Activated CD4-positive, alpha-beta T cell treated with anti-CD3 and anti-CD28 coated beads, Interleukin-2, amount 50 U/mL, for 16 hours (primary cell): ENCODE measurements at regions not wholly inside any gene's neighbourhood (a gene's known extent, or its start where the extent isn't known, plus 50 kb on each side); places are given as distances from the start of the nearest gene placed in this dataset.

ENCODE experiments used
- DNase-seq: peaks from one replicate; pipeline ENCODE4 v3.0.0-alpha.2; 2020

- no peak for DNase-seq
These were observed 1246.3 kb upstream of the PIK3C3 start for GRCh38 chr18:40708726-40709125.

- DNase-seq: no peak
These were observed 1247.2 kb upstream of the PIK3C3 start for GRCh38 chr18:40707797-40708196.

DNA sequence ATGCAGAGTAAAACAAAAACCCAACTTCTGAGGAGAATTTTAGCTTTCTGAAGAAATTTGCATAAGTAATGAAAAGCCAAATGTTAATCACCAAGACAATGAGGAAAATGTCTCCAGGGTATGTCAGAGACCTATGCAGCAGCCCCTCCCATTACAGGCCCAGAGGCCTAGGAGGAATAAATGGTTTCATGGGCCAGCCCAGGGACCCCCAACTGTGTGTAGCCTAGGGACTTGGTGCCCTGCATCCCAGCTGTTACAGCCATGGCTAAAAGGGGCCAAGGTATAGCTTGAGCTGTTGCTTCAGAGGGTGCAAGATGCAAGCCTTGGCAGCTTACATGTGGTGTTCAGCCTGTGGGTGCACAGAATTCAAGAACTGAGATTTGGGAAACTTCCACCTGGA is 1256.9 kb upstream of the PIK3C3 start:
- no peak for DNase-seq

DNA sequence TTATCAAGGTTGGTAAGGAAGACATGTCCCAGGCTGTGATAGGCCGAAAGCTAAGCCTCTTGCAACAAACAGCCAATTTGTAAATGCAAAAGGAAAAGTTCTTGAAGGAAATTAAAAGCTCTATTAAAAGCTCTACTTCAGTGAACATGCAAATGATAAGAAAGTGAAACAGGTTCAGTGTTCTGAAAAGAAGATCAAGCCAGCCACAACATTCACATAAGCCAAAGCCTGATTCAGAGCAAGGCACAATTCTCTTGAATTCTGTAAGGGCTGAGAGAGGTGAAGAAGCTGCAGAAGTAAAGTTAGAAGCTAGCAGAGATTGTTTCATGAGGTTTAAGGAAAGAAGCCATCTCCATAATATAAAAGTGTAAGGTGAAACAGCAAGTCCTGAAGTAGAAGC is 1259.5 kb upstream of the PIK3C3 start:
- DNase-seq: no peak

- DNase-seq: no peak
These were observed 1262.2 kb upstream of the PIK3C3 start for GRCh38 chr18:40692871-40693270.

GRCh38 chr18:40690062-40690461 is 1265.0 kb upstream of the PIK3C3 start:
- DNase-seq: no peak

DNA sequence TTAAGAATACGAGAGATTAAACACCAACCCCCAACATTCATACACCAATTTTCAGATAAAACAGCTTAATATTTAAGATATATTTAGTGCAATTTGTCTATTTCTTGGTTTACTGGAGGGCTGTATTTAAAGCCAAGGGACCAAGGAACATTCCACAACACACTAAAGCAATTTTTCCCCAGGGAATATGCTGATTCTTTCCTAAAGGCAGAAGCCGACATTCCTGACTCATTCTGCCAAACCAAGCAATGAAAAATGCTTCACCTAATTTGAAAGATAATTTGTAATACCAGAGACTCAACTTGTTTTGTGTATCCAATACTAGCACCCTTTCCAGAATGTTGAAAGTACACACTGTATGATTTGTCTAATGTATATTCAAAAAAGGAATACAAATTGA is 1267.6 kb upstream of the PIK3C3 start:
- no peak for DNase-seq

GRCh38 chr18:40686836-40687235 is 1268.2 kb upstream of the PIK3C3 start:
- DNase-seq: no peak

GRCh38 chr18:40685219-40685618 is 1269.8 kb upstream of the PIK3C3 start:
- no peak for DNase-seq

DNA sequence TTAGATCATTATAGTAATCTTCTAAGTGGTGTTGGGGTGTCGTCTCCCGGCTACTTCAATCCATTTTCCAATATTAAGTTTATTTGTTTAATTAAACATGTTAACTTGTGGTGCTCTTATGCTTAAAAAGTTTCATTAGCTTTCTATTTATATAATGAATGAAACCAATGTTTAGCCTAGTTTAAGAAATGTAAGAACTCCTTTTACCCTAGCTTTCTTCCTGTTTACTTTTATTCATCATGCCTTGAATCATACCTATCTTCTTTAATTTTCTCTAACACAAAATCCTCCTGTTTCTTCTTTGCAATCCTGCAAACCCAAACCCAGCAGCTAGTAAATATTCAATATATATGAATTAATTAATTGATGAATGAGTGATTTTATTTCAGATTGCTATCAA is 1276.7 kb upstream of the PIK3C3 start:
- no peak for DNase-seq

GRCh38 chr18:40676668-40677067 is 1278.4 kb upstream of the PIK3C3 start:
- DNase-seq: no peak

DNA sequence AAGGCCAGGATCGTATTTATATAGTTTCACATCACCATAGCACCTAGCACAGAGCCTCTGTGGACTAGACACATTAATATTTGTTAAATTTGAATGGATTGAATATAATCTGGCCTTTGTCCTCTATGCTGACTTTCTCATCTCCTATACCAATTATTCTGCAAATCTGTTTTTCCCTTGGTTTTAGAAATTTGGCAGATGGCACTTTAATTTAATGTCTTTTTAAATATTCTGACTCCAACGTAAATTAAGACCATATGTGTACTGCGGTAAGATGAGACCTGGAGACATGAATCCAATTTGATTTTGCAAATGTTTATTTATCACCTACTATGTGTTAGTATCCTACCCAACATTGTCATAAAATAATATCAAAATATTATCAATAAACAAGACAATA is 1281.9 kb upstream of the PIK3C3 start:
- DNase-seq: no peak

GRCh38 chr18:40672590-40672989 is 1282.4 kb upstream of the PIK3C3 start:
- no peak for DNase-seq

DNA sequence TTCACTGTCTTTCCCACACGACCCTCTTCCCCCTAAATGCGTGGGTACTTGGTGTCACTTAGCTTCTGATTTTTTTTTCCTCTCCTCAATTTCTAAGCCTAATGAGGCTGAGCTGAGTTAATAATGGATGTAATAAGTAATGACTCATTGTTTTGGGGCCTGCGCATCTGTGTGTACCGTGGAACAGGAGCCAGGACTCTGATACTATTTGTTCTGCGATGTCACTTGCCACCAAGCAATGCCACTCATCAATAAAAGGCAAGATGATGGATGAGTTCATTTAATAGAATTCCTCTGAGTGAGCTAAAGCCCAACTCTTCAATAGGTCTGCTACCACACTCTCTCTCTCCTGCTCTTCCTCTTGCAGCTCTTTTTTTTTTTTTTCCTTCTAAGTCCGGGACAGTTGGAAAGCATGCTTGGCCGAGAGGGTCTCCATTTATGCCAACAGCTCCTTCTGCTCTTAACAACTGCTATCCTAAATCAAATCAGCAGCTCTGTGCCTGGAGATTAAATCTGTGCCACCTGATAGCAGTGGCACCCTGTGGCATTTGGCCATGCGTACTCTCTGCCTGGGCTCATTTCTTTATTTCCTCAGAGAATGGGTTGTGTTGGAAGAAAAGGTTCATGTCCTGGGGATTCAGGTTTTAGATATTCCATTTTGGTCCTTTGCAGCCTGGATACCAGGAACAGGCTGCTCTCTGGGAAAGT is 1284.2 kb upstream of the PIK3C3 start:
- no peak for DNase-seq

DNA sequence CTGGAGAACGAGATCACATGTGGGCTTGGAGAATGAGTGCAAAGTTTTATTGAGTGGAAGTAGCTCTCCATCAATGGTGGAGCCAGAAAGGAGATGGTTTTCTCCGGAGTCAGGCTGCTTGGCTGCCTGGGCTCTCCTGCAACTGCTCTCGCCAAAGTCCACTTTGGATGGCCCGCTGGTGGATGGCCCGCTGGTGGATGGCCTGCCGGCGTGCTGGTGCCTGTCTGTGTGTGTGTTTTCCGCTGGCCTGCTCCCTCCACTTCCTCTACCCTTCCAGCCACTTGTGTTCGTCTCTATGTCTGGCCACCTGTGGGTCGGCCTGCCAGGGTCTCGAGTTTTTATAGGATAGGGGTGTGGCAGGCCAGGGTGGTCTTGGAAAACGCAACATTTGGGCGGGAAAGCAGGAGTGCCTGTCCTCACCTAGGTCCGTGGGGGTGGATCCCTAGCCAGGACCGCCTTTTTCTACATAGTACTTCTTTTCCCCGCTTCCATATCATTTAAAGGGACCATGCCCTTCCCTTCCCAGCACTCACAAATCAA is 1292.1 kb upstream of the PIK3C3 start:
- no peak for DNase-seq

GRCh38 chr18:40653682-40654081 is 1301.4 kb upstream of the PIK3C3 start:
- DNase-seq: no peak

DNA sequence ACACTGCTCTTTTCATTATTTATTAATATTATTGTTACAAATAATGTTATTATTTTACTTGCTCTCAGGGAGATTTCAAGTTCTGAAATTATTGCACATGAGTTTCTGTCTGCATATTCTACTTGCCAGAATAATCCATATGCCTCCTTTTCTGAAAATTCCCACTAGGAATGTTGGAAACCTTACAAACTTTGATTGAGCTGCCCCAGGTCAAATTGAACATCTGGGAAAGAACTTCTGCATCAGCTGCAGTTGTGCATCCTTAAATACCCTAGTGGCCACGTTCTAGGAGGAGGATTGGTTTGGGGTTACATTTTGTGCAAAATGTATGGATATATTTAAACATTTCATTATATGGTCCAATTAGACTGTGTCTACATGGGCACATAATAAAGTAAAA is 1302.7 kb upstream of the PIK3C3 start:
- no peak for DNase-seq

- DNase-seq: no peak
These were observed 1303.9 kb upstream of the PIK3C3 start for GRCh38 chr18:40651163-40651562.

DNA sequence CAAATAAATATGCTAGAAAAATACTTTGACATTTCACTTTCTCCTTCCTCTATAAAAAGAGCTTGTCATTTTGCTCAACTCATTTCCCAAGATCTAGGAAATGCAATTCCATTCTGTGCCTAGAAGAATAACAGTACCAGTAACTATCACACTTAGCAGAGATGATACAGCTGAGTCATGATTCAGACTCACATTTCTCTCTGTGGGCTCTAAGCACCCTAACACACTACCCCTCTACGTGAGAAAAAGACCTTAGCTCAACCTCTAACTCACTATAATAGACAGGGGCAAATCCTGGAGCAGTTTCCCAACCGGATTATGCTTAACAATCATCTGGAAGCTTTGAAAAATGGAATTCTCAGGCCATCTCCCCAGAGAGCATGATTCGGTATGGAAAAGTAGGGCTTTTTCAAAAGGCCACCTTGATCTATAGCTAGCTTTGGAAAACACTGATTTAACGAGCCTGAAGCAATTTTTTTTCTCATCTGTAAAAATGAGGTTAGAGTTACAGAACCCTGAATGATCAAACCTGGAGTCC is 1312.3 kb upstream of the PIK3C3 start:
- DNase-seq: no peak

- DNase-seq: no peak
These were observed 1323.7 kb upstream of the PIK3C3 start for GRCh38 chr18:40631319-40631718.

DNA sequence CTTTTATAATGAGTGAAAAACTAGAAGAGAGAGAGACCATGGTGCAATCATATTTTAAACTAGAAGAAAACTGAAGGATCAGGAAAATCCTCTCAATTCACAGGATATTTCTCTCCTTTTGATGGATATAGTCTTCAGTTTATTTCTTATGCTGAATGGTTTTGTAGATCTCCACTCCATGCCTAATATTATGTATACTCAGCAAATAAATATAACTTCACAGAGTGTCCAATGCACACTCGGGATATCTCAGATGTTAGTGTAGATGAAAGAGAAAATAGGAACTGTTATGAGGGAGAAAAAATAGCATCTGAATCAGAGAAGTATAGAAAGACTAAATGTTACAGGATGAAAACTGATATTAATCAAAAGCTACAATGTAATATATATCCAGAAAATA is 1324.5 kb upstream of the PIK3C3 start:
- no peak for DNase-seq

DNA sequence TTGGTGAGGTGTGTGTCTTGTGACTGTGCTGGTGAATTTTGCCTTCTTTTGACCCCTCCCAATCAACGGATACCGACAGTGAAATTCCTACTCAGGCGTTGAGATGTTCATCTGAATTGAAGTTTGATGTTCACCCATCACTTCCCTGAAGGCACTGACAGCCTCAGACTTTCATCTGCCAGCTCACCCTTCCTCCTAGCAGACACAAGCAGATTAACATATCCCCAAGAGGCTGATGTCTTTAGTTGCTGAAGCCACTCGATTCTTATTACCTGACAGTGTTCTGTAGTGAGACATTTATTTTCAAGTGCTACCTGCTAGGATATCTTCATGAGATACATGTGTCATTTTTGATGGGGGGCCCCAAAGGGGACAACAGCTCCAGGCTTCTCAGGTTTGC is 1330.1 kb upstream of the PIK3C3 start:
- no peak for DNase-seq

- no peak for DNase-seq
These were observed 1341.3 kb upstream of the PIK3C3 start for GRCh38 chr18:40613721-40614120.

- no peak for DNase-seq
These were observed 1342.7 kb upstream of the PIK3C3 start for GRCh38 chr18:40612356-40612755.

GRCh38 chr18:40608226-40608625 is 1346.8 kb upstream of the PIK3C3 start:
- no peak for DNase-seq
